GM12872 (cell line): ENCODE measurements at regions not wholly inside any gene's neighbourhood (a gene's known extent, or its start where the extent isn't known, plus 50 kb on each side); places are given as distances from the start of the nearest gene placed in this dataset.
A peak's percentile ranks its signal among the peaks of the same experiment; 100 is the strongest.

Source experiments
- CTCF ChIP-seq: IDR thresholded peaks from 3 replicates; pipeline ENCODE4 v1.5.1; 2011; ENCODE audit warnings: low read depth, mild to moderate bottlenecking, low read length, moderate library complexity; ENCODE audit not compliant: insufficient read depth

DNA sequence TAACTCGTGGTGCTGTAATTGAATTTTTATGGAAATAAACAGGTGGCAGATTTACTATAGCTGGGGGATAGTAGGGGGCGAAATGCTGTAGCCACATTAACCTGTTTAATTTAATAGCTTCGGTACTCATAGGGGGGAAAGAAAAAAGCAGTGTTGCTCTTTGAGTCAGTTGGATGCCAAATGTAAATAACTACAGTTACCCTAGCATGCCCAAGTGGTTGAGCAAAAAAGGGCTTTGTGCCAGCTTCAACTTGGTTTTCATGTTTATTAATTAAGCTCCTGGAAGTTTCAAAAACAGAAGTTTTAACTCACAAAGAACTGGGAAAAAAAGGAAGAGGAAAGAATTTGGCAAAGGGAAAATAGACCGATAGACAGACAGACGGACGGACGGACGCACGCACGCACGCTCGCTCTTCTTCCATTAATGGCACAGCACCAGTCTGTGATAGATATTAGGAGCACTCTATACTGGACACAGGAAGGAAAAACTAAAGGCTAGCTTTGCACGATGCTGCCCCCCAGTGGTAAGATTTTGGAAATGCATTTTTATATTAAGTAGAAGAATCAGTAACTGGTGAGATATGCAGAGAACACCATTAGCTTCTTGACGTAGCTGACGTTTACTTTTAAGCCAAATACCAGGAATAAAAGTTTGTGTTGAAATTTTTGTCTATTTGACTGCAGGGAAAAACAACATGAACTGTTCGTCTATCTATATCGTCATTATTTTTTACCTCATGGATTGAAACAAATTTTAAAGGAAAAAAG, 151.8 kb downstream of the SLC7A11 start:
- peak; percentile 68 for TF ChIP-seq CTCF

DNA sequence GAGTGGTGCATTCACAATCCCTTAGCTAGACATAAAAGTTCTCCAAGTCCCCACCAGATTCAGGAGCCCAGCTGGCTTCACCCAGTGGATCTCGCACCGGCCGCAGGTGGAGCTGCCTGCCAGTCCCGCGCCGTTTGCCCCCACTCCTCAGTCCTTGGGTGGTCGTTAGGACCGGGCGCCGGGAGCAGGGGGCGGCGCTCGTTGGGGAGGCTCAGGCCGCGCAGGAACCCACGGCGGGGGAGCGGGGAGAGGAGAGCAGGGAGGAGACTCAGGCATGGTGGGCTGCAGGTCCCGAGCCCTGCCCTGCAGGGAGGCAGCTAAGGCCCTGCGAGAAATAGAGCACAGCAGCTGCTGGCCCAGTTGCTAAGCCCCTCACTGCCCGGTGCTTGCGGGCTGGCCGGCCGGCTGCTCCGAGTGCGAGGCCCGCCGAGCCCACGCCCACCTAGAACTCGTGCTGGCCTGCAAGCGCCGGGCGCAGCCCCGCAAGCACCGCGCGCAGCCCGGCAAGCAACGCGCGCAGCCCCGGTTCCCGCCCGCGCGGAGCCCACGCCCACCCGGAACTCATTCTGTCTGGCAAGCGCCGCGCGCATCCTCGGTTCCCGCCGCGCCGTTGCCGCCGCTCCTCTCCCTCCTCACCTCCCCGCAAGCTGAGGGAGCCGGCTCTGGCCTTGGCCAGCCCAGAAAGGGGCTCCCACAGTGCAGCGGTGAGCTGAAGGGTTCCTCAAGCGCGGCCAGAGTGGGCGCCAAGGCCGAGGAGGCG, 153.5 kb downstream of the SLC7A11 start:
- no peak for TF ChIP-seq CTCF

- no peak for TF ChIP-seq CTCF
Observed at GRCh38 chr4:138087066-138087719, 155.0 kb downstream of the SLC7A11 start.

DNA sequence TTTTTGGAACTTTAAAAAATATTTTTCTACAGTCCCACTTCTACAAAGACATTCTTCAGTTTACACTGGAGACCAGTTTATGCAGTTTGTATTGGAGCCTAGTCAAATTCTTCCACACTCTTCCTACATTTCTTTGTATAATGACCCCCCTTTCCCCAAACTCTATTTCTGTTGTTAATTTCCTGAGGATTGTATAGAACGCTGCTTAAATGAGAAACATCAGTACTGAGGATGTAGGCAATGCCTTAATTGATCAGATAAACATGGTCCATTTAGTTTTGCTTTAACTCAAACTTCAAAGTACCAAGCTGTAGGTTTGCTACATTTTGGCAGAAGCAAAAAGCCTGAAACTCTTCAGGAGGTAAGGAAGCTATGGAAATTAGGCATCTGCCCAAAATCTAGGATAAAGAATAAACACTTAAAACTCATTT, 155.5 kb downstream of the SLC7A11 start:
- TF ChIP-seq CTCF = no peak

DNA sequence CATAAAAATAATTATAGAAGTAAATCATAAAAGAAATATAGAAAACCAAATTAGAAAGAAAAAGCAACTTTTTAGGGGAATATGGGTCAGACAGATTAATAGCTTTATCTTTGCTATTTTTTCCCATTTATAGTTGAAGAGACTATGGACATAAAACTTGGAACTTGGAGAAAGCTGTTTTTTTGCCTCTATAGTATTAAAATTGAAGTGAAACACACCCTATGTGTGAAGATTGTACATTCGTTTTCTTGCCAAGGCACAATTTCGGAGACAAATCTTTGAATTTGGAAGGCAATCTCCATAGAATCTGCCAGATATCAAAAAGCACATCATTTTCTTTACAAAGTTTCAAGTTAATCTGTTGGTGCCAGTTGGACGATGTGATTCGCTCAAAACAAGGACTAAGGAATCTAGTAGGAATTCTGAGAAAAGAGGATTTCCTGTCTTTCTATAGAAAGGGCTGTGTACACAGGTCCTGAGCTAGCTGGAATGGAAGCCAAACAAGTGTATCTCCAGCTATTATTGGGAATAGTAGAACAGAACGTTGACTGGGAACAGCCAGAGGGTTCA, 156.3 kb downstream of the SLC7A11 start:
- no peak for TF ChIP-seq CTCF

GRCh38 chr4:138078751-138079520, 163.2 kb downstream of the SLC7A11 start:
- no peak for TF ChIP-seq CTCF
